Bronchial epithelial cell (primary cell): ENCODE measurements at regions not wholly inside any gene's neighbourhood (a gene's known extent, or its start where the extent isn't known, plus 50 kb on each side); places are given as distances from the start of the nearest gene placed in this dataset.

Source experiments
- DNase-seq: peaks from one replicate; pipeline ENCODE4 v3.0.0-alpha.2; 2010; ENCODE audit warnings: low read depth
- FAIRE-seq: peaks from 2 replicates; lab custom pipeline; 2011; peaks lifted over from hg19 to GRCh38; lab: Jason Lieb, UNC
- H3K27me3 ChIP-seq: 2 replicates; pipeline ENCODE4 v1.5.1; 2011; ENCODE audit warnings: low read length; ENCODE audit not compliant: control insufficient read depth, insufficient read depth
- H3K36me3 ChIP-seq: 2 replicates; pipeline ENCODE4 v1.5.1; 2011; ENCODE audit warnings: low read length; ENCODE audit not compliant: control insufficient read depth, insufficient read depth
- H3K4me3 ChIP-seq: 2 replicates; pipeline ENCODE4 v1.5.1; 2011; ENCODE audit warnings: mild to moderate bottlenecking, low read depth, low read length, control low read depth
- TF ChIP-seq, protein P1 (sequence below): IDR thresholded peaks from 2 replicates; pipeline ENCODE4 v1.5.1; 2011; ENCODE audit warnings: mild to moderate bottlenecking, moderate library complexity, low read length, control low read depth, inconsistent platforms; ENCODE audit not compliant: insufficient read depth, severe bottlenecking

DNA sequence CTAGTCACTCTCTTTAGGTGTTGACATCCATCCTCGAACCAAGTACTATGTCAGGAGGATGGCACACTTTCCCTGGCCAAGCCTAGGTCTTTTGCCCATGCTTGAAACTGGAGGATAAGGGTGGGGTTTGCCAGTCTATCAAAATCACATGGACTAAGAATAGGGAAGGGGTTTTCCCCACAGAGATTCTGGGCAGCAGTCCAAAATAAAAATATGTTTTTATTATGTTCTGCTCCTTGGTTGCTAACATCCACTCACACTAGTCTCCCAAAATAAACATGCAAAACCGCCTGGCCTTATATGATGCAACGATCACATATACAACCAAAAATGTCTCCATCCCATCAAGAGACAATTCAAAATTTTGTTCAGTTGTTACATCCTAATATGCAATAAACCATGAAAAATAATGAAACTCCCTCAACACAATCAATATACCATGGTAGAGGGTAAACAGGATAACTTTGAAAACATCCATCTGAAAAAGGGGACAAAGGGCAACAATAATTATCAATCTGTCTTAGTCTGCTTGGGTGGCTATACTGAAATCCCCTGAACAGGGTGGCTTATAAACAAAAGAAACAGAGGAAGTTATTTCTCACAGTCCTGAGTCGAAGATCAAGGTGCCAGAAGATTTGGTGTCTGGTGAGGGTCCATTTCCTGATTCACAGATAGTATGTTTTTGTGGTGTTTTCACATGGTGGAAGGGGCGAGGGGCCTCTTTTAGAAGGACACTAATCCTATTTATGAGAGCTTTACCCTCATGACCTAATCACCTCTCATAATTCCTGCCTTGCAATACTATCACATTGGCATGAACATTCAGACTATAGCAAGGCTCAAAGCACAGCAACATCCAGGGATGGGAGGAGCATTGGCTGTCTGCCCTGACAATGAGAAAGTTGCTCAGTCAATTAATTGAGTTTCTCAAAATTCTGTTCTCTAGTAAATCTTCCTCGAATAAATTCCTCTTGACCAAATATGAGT lies 159.3 kb downstream of the ETV1 start:
- peak; percentile 49 for DNase-seq
- Histone ChIP-seq H3K27me3 (no peaks in the 10 kb centered on the region), H3K4me3 (no peak overlapping the region), H3K36me3 (no peaks in the 10 kb centered on the region)
- FAIRE-seq, result peak; percentile 18
- TF ChIP-seq, protein P1, sequence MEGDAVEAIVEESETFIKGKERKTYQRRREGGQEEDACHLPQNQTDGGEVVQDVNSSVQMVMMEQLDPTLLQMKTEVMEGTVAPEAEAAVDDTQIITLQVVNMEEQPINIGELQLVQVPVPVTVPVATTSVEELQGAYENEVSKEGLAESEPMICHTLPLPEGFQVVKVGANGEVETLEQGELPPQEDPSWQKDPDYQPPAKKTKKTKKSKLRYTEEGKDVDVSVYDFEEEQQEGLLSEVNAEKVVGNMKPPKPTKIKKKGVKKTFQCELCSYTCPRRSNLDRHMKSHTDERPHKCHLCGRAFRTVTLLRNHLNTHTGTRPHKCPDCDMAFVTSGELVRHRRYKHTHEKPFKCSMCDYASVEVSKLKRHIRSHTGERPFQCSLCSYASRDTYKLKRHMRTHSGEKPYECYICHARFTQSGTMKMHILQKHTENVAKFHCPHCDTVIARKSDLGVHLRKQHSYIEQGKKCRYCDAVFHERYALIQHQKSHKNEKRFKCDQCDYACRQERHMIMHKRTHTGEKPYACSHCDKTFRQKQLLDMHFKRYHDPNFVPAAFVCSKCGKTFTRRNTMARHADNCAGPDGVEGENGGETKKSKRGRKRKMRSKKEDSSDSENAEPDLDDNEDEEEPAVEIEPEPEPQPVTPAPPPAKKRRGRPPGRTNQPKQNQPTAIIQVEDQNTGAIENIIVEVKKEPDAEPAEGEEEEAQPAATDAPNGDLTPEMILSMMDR, result no peak

DNA sequence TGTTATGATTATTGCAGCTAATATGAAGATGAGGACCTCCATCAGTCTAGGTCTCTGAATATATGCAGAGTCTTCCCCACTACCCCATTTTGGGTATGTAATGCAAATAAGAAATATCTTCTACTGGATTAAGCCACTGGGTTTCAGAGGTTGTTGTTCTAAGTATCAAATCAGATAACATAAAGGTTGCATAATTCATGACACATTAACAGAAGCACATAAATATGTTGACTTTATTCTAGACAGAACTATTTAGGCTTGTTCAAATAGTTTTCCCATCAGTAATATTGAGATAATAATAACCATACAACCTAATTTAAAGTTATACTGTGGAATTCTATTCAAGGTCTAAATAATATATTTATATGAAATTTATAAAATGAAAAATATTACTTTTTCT lies 157.1 kb downstream of the ETV1 start:
- TF ChIP-seq, protein P1, result no peak
- Histone ChIP-seq H3K4me3 (no peak overlapping the region), H3K36me3 (no peaks in the 10 kb centered on the region), H3K27me3 (no peaks in the 10 kb centered on the region)
- peak; percentile 60 for DNase-seq
- no peak for FAIRE-seq

DNA sequence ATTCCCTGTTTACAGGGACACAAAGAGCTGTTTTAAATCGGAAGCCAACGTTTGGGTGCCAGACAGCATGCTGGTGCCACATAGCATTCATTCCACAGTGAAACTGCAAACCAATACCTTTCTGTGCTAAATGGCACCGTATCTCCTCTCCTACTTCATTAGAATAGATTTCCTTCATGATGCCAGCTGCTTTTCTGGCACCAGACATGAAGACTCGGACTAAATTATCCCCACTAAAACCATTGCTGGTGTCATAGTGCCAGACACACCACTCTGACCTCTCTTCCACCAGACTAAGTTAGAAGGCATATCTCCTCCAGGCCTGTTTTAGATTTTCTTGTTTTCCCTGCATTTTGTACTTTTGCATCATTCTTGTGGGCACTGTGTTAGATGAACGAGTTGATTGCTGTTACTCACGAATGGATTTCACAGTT lies 155.1 kb downstream of the ETV1 start:
- DNase-seq (no peak), FAIRE-seq (no peak)
- TF ChIP-seq, protein P1, result no peak
- Histone ChIP-seq H3K36me3 (no peaks in the 10 kb centered on the region), H3K27me3 (no peaks in the 10 kb centered on the region), H3K4me3 (no peak overlapping the region)

DNA sequence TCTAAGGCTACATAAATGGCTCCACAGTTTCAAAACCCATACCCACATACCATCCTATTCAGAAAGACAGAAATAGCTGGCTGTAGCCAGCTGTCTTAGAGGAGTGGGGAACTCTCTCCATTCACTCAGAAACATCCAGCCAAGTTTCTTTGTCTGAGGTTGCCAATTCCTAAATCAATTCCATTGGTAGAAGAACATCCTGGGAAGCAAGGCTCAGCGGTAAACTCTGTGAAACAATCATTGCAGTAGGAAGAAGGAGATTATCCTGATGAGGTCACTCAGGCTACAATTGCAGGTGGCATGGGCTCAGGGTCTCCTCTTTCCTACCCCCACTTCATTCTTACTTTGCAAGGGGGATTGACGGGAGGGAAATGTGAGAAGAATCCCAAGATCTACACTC lies 154.0 kb downstream of the ETV1 start:
- TF ChIP-seq, protein P1, result no peak
- no peak for DNase-seq
- Histone ChIP-seq H3K4me3 (no peak overlapping the region), H3K27me3 (no peaks in the 10 kb centered on the region), H3K36me3 (no peaks in the 10 kb centered on the region)
- peak; percentile 47 for FAIRE-seq

DNA sequence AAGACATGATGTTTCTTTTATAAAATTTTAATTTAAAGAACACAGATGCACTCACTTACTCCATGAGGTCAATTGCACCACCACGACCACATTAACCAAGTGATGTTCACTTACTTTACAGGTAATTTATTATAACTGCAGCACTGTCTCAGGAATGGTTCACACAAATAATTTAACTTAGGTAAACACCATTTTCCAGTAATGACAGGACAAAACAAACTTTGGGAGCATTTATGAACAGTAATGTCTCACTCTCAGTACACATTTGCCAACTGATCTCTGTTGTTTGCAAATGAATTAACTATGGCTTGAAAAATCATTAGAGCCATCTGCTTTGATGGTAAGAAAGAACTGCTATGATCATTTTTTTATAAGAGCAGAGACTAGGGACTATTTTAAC lies 150.4 kb downstream of the ETV1 start:
- DNase-seq (no peak), FAIRE-seq (no peak)
- H3K27me3 ChIP-seq, result no peaks in the 10 kb centered on the region
- no peaks in the 10 kb centered on the region for H3K36me3 ChIP-seq
- TF ChIP-seq, protein P1, result no peak
- no peak overlapping the region for H3K4me3 ChIP-seq
